ENCODE measurements at regions not wholly inside any gene's neighbourhood (a gene's known extent, or its start where the extent isn't known, plus 50 kb on each side); places are given as distances from the start of the nearest gene placed in this dataset.
"Not testable (repeated sequence)": the region's sequence is repeated elsewhere in the genome, so short reads cannot be mapped to it uniquely, and the experiment has no call there.

- DNase-seq (ENCODE audit: low read depth): no peak
These were observed 174.8 kb downstream of the PDGFRA start for GRCh38 chr4:54403700-54404453.

DNA sequence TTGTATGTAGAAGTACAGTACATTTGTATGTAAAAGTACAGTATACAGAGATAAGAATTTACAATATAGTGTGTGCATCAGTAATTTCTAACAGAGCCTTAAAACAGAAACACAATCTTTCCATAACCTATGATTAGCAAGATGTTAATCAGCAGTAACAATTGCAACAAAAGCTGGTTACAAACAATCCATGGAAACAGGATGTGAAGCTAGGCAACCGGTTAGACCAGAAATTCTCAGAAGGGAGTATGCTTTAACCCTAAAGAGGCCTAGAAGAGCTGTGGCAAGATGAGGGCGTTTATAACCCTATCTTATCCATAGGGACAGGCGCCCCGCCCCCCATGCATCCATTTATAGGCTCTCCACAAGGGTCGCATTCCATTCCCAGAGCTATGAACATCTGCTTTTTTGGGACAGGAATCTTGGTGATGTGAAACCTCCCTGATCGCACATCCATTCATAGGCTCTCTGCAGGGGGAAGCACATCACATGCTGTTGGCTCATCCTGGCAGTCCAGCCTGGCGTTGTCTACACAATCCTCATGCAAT lies 180.3 kb downstream of the PDGFRA start:
- not testable (repeated sequence) for DNase-seq (ENCODE audit: low read depth)

DNA sequence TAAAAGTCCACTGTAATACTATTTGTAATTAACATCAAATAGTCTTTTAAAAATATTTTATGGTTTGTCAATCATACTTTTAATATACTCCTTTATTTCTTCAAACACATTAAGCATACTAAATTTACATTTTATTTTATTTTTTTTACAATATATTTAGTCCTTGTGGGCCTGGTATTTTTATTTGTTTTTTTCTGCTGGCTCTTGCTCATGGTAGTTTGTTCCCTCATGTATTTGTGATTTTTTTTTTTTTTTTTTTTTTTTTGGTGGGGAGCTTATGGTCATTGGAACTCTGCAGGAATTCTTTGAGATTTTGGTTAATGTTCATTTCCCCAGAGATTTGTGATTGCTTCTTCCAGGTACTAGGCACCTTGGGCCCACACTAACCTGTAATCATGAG lies 185.5 kb downstream of the PDGFRA start:
- DNase-seq (ENCODE audit: low read depth): no peak

GRCh38 chr4:54417476-54417875 lies 188.4 kb downstream of the PDGFRA start:
- no peak for DNase-seq (ENCODE audit: low read depth)

DNA sequence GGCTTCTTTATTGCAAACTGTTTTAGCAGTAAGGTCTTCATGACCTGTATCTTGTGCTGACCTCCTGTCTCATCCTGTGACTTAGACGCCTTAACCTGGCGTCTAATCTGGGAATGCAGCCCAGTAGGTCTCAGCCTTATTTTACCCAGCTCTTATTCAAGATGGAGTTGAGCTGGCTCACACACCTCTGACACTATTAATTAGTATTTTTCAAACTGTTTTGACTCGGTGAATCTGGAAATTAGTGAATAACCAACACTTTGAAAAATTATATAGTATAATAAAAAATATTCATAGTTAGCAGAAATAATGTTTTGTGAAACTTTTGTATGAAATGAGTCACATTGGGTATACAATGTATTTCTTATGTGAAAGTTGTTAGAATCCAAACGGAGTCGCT lies 189.4 kb downstream of the PDGFRA start:
- no peak for DNase-seq (ENCODE audit: low read depth)

GRCh38 chr4:54423066-54423465 lies 194.0 kb downstream of the PDGFRA start:
- no peak for DNase-seq (ENCODE audit: low read depth)

- no peak for DNase-seq (ENCODE audit: low read depth)
These were observed 198.7 kb downstream of the PDGFRA start for GRCh38 chr4:54427826-54428225.

DNA sequence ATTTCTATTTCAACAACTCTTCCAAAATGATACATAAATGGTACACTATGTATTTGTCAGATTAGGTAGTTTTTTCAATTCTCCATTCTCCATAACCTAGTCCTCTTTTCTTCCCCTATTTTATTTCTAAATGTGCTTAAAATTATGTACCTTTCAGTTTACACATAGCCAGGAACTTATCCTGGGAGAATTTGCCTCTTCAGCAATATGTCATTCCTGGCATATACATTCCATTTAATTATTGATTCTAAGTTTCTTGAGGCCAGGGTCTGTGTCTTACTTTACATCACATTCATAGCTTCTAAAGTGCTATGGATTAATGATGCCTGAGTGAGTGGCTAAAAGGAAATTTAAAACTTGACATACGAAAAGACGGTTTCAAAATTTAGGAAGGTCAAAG lies 199.8 kb downstream of the PDGFRA start:
- DNase-seq (ENCODE audit: low read depth): no peak

GRCh38 chr4:54433686-54434085 lies 204.6 kb downstream of the PDGFRA start:
- DNase-seq (ENCODE audit: low read depth): no peak

DNA sequence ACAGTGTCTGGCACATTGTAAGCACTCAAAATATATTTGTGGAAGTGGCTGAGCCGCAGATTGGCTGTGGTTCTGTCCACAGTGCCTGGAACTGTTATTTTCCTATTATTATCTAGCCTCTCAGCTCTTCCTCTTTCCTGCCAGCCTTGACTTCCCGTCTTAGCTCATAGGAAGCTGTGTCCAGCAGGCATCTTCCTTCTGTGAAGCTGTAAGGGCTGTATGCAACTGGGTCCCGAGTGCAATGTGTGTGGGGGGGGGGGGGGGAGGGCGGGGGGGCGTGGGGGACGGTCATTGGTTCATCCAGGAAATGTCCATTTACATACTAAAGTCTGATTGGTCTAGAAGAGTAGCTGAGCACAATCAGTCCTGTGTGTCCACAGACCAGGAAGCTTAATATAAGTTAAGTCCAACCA lies 210.7 kb downstream of the PDGFRA start:
- DNase-seq (ENCODE audit: low read depth): peak; percentile 9

GRCh38 chr4:54440394-54441136 lies 211.5 kb downstream of the PDGFRA start:
- peak; percentile 17 for DNase-seq (ENCODE audit: low read depth)

- no peak for DNase-seq (ENCODE audit: low read depth)
These were observed 211.9 kb upstream of the KIT start for GRCh38 chr4:54445866-54446265.

- no peak for DNase-seq (ENCODE audit: low read depth)
These were observed 211.2 kb upstream of the KIT start for GRCh38 chr4:54446581-54446980.

DNA sequence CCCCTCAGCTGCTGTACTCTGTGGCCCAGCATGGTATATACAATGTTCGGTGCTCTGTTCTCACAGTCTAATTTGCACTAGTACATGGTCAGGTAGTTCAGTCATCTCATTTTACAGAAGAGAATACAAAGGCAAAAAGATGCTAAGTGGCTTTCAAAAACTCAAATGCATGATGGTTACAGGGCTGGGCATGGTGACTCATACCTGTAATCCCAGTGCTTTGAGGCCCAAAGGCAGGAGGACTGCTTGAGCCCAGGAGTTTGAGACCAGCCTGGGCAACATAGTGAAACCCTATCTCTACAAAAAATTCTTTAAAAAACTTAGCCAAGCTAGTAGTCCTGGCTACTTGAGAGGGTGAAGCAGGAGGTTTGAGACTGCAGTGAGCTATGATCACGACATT lies 210.5 kb upstream of the KIT start:
- DNase-seq (ENCODE audit: low read depth): no peak

DNA sequence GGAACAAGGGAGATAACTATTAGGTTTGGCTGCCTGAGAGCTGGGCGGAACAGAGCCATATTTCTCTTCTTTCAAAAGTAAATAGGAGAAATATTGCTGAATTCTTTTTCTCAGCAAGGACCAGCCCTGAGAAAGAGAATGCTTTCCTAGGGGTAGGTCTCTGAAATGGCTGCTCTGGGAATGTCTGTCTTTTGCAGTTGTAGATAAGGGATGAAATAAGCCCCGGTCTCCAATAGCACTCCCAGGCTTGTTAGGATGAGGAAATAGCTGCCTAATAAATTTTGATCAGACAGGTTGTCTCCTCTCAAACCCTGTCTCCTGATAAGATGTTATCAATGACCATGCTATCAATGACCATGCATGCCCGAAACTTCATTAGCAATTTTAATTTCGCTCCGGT lies 207.8 kb upstream of the KIT start:
- DNase-seq (ENCODE audit: low read depth): no peak

DNA sequence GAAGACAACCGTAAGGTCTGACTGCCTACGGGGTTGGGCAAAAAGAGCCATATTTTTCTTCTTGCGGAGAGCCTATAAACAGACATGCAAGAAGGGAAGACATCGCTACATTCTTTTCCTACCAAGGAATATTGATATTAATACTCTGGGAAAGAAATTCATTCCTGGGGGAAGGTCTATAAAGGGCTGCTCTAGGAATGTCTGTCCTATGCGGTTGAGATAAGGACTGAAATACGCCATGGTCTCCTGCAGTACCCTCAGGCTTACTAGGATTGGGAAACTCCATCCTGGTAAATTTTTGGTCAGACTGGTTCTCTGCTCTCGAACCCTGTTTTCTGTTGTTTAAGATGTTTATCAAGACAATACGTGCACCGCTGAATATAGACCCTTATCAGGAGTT lies 190.8 kb upstream of the KIT start:
- DNase-seq (ENCODE audit: low read depth): not testable (repeated sequence)

DNA sequence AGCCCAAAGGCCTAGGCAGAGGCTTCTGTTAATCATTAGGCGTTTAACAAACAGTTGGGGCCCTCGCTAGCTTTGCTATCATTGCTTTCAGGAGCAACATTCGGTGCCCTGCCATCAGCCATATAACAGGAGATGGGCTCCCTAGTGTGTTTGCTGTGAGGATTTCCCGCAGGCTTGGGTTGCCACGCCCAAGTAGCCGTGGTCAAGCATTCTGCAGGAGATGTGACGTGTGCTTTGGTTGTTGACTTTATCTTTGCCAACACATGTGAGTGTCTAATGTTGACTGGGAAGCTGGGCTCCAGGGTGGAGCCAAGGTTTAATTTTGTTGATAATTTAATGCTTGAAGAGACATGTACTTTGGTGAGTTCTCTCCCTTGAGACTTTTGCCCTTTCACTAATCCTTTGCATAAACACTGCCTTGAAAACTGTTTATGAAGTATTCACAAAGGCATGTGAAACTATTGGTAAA lies 184.6 kb upstream of the KIT start:
- DNase-seq (ENCODE audit: low read depth): no peak

GRCh38 chr4:54473798-54474197 lies 184.0 kb upstream of the KIT start:
- no peak for DNase-seq (ENCODE audit: low read depth)

GRCh38 chr4:54475546-54475945 lies 182.2 kb upstream of the KIT start:
- DNase-seq (ENCODE audit: low read depth): no peak

- no peak for DNase-seq (ENCODE audit: low read depth)
These were observed 175.1 kb upstream of the KIT start for GRCh38 chr4:54482529-54483200.

GRCh38 chr4:54484383-54484782 lies 173.4 kb upstream of the KIT start:
- no peak for DNase-seq (ENCODE audit: low read depth)

DNA sequence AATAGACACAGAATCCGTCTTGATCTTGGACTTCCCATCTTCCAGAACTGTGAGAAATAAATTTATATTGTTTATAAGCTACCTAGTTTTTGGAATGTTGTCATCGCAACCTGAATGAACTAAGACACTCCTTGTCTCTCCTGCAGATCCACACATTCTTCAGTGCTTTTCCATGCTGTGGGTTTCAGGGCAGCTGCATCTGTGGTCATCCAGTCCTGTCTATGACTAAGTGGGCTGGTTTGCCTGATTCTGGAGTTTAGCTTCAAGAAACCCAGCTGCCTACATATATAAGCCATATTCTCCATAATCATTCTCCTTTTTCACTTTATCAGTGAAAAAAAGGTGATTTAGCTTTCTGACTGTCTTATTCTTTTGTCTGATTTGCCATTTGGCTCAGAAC lies 170.3 kb upstream of the KIT start:
- no peak for DNase-seq (ENCODE audit: low read depth)

GRCh38 chr4:54493862-54494261 lies 163.9 kb upstream of the KIT start:
- DNase-seq (ENCODE audit: low read depth): no peak
